Spleen (tissue), 7 donors: ENCODE measurements at regions not wholly inside any gene's neighbourhood (a gene's known extent, or its start where the extent isn't known, plus 50 kb on each side); places are given as distances from the start of the nearest gene placed in this dataset.

Experiments used
- CTCF ChIP-seq, 11 experiments: fragments of 200-600 bp in 7 of 11; fragments of 450-650 bp in 4 of 11; sonication (generic) in 4 of 11; IDR thresholded peaks in 8 of 11; conservative IDR thresholded peaks in 3 of 11; 1 replicate in 7 of 11; 2 replicates in 4 of 11; pipeline versions ENCODE4 v1.4.0 to v1.8.0; 2016 to 2021; ENCODE audit warnings: antibody characterized with exemption in 11 of 11, inconsistent platforms in 4 of 11, mild to moderate bottlenecking in 1 of 11
- POLR2A ChIP-seq, 3 donors: fragments of 450-650 bp; IDR thresholded peaks; one replicate each; pipeline ENCODE4 v1.5.1; 2017; ENCODE audit warnings: antibody characterized with exemption in 3 of 3, mild to moderate bottlenecking in 1 of 3
- POLR2AphosphoS5 ChIP-seq, 3 donors: sonication (generic); formaldehyde crosslinking; IDR thresholded peaks; one replicate each; pipeline ENCODE4 v1.5.1; 2017; ENCODE audit warnings: antibody characterized with exemption in 3 of 3
- donor health status: DM: no; HTN: no; CAD: no; lungs with moderate emphysema.
- donor health status: DM: no; HTN: no; CAD: no.
- donor health status: DM: no; HTN: no; CAD: no.

- TF ChIP-seq POLR2A (IDR thresholded peaks at IDR 0.05) (no peak), CTCF (IDR thresholded peaks at IDR 0.05 in 8 of 11, conservative IDR thresholded peaks at IDR 0.05 in 3 of 11) (no peak), POLR2AphosphoS5 (IDR thresholded peaks at IDR 0.05) (no peak)
These were observed 61.9 kb upstream of the KCNG1 start for GRCh38 chr20:51084593-51085377.
